ENCODE measurements at regions not wholly inside any gene's neighbourhood (a gene's known extent, or its start where the extent isn't known, plus 50 kb on each side); places are given as distances from the start of the nearest gene placed in this dataset.

DNA sequence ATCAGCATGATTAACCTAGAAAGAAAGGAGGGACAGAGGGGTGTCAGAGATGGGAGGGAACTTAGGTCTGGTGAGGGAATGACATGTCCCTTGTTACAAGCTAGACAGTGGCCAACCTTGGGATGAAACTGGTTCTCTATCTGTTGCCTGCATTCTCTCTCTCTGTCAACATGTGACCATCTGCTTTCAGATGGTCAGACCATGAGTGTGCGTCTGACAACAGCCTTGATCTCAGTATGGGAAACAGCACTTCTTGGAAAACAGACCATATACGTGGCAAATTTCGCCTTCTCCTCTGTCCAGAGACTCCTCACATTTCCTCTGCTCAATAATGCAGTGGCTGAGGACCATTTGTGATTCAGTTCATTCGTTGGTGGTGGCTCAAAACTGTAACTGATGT lies 845.9 kb downstream of the TYW1 start:
- in situ Hi-C loops (cut with MboI; ENCODE audit: low sequenced_read_pairs in 4 of 4) (no loop called here), intact Hi-C loops (cut with DNase I; ENCODE audit: low total_unique reads) (no loop called here)
- H3K4me1 ChIP-seq = no peaks in the 10 kb centered on the region
- H3K36me3 ChIP-seq = no peaks in the 10 kb centered on the region
- no peaks in the 10 kb centered on the region for H3K27me3 ChIP-seq
- no peaks in the 10 kb centered on the region for H3K9me3 ChIP-seq
- no peak overlapping the region for H3K4me3 ChIP-seq
- DNase-seq (no peak), ATAC-seq (no peak)
- TF ChIP-seq CTCF (IDR thresholded peaks at IDR 0.05 in 4 of 5, conservative IDR thresholded peaks at IDR 0.05 in 1 of 5) (no peak), POLR2A (IDR thresholded peaks at IDR 0.05) (no peak)
- no peak overlapping the region for H3K27ac ChIP-seq

DNA sequence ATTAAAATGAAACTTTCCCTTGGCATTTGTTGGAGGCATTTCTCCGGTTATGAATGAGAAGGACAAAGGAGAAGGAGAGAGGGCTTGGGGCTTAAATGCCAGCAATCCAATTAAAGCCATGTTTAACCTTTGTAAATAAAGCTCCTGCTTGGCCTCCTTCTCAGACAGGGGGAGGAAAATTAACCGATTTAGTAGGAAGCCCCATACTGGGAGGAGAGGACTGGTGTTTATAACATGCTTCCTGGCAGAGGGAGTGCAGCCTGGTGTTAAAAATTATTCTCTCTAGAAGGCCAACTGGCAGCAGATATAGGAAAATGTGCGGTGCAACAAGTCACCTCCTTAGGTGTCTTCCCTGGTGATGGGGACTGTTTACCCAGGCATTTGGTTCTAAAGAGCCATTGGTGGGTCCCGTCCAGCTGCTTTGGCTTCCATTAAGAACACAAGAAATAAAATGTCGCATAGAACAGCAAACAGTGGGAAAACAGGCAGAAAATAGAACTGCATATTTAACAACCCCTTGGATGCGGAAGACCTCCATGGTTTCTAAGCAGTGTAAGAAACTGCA lies 846.5 kb downstream of the TYW1 start:
- ATAC-seq = no peak
- DNase-seq = no peak
- Histone ChIP-seq H3K4me3 (no peak overlapping the region), H3K4me1 (no peaks in the 10 kb centered on the region), H3K27ac (no peak overlapping the region), H3K27me3 (no peaks in the 10 kb centered on the region), H3K36me3 (no peaks in the 10 kb centered on the region), H3K9me3 (no peaks in the 10 kb centered on the region)
- intact Hi-C loops (cut with DNase I; ENCODE audit: low total_unique reads) = no loop called here
- TF ChIP-seq CTCF (IDR thresholded peaks at IDR 0.05 in 4 of 5, conservative IDR thresholded peaks at IDR 0.05 in 1 of 5) (no peak), POLR2A (IDR thresholded peaks at IDR 0.05) (no peak)
- in situ Hi-C loops (cut with MboI; ENCODE audit: low sequenced_read_pairs in 4 of 4) = no loop called here

- Histone ChIP-seq H3K36me3 (no peaks in the 10 kb centered on the region), H3K4me3 (no peak overlapping the region), H3K27me3 (no peaks in the 10 kb centered on the region), H3K27ac (no peak overlapping the region), H3K9me3 (no peaks in the 10 kb centered on the region), H3K4me1 (no peaks in the 10 kb centered on the region)
- TF ChIP-seq CTCF (IDR thresholded peaks at IDR 0.05 in 4 of 5, conservative IDR thresholded peaks at IDR 0.05 in 1 of 5) (no peak), POLR2A (IDR thresholded peaks at IDR 0.05) (no peak)
- intact Hi-C loops (cut with DNase I; ENCODE audit: low total_unique reads) = no loop called here
- ATAC-seq = no peak
- no peak for DNase-seq
- in situ Hi-C loops (cut with MboI; ENCODE audit: low sequenced_read_pairs in 4 of 4) = no loop called here
Observed at GRCh38 chr7:67843615-67844014, 847.0 kb downstream of the TYW1 start.

- Histone ChIP-seq H3K4me3 (no peak overlapping the region), H3K4me1 (no peaks in the 10 kb centered on the region), H3K27me3 (no peaks in the 10 kb centered on the region), H3K9me3 (no peaks in the 10 kb centered on the region), H3K36me3 (no peaks in the 10 kb centered on the region), H3K27ac (no peak overlapping the region)
- DNase-seq = no peak
- TF ChIP-seq POLR2A (IDR thresholded peaks at IDR 0.05) (no peak), CTCF (IDR thresholded peaks at IDR 0.05 in 4 of 5, conservative IDR thresholded peaks at IDR 0.05 in 1 of 5) (no peak)
- ATAC-seq = no peak
- intact Hi-C loops (cut with DNase I; ENCODE audit: low total_unique reads) (no loop called here), in situ Hi-C loops (cut with MboI; ENCODE audit: low sequenced_read_pairs in 4 of 4) (no loop called here)
Observed at GRCh38 chr7:67847092-67847787, 850.6 kb downstream of the TYW1 start.

Measured in gastrocnemius medialis (tissue), 4 donors.